NCI-H2029 treated with DMSO at 0.1 percent for 48 hours (cell line): ENCODE measurements at regions not wholly inside any gene's neighbourhood (a gene's known extent, or its start where the extent isn't known, plus 50 kb on each side); places are given as distances from the start of the nearest gene placed in this dataset.
"Not testable (repeated sequence)": the region's sequence is repeated elsewhere in the genome, so short reads cannot be mapped to it uniquely, and the experiment has no call there.

Source experiments
- DNase-seq: peaks from one replicate; lab custom pipeline; 2025; lab: John Stamatoyannopoulos, UW

DNA sequence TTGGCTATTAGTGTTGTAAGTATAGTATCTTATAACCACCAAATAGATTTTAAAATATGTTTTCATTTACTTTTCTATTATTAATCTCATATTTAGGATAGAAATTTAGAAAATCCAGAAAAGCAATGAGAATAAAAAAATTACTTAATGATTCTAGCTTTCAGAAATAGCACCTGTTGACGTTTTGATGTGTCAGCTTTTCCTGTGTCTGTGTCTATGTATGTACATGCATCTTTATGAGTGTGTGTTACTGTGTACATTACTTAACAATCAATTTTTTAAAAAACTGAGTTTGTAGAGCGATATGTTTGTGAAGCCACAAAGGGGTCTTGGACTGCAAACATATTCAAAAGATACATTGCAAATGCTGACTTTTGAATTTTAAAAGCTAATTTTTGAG, 526.9 kb downstream of the BCKDHB start:
- DNase-seq = no peak

DNA sequence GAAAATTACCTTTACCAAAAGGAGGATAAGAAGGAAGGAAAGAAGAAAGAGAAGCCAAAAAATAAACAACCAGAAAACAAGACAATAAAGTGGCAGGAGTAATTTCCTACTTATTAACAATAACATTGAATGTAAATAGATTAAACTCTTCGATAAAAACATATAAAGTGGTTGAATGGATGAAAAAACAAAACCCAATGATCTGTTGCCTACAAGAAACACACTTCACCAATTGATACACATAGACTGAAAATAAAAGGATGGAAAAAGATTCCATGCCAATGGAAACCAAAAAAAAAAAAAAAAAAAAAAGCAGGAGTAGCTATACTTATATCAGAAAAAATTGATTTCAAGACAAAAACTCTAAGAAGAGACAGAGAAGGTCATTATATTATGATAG, 518.9 kb downstream of the BCKDHB start:
- DNase-seq = no peak

DNA sequence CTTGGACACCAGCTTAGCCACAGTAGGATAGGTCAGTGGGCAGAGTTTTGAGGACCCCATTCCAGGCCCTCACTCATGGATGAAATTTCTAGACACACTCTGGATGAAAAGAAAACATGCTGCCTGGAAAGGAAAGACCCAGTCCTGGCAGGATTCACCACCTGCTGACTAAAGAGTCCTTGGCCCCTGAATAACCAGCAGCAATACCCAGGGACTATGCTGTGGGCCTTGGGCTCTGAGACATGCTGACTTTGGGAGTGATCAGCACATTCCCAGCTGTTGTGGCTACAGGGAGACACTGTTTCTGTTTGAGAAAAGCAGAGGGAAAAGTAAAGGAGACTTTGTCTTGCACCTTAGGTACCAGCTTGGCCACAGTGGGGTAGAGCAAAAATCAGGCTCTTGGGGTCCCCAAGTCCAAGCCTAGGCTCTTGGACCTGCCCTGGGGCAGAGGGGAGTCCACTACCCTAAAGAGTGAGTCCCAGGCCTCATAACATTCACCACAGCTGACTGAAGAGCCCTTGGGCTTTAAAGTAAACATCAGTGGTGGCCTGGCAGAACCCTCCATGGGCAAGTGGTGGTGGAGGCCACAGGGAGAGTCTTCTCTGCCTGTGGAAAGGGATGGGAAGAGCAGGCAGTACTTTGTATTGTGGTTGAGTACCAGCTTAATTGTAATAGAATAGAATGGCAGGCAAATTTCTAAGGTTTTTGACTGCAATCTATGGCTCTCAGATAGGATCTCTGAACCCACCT, 516.8 kb downstream of the BCKDHB start:
- DNase-seq = peak; percentile 97

DNA sequence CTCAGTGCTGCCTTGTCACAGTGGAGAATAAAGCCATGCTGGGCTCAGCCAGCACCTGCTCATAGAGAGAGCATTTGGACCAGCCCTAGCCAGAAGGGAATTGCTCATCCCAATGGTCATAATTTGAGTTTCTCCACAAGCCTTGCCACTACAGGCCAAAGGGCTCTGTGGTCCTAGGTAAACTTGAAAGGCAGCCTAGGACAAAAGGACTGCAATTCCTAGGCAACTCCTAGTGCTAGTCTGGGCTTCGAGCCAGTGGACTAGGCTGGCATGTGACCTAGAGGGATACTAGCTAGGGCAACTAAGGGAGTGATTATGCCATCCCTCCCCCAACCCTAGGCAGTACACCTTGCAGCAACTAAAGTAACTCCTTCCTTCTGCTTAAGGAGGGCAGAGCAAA, 516.2 kb downstream of the BCKDHB start:
- peak; percentile 99 for DNase-seq

DNA sequence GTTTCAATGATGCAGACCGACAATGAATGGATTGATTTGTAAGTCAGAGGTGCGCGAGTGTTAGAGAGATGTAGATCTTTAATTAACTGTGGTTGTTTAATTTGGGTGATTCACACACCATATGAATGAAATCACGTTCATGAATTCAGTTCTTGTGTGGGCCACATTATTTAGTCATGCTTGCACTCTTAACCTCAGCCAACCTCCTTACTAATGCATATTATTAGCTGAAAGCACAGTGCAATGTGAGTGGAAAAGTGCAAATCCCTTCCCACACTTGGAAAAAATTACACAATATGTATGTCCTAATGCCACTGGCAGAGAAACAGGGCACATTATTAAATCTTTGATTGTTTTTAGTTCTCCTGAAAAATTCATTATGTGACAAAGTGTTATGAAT, 512.5 kb downstream of the BCKDHB start:
- no peak for DNase-seq

DNA sequence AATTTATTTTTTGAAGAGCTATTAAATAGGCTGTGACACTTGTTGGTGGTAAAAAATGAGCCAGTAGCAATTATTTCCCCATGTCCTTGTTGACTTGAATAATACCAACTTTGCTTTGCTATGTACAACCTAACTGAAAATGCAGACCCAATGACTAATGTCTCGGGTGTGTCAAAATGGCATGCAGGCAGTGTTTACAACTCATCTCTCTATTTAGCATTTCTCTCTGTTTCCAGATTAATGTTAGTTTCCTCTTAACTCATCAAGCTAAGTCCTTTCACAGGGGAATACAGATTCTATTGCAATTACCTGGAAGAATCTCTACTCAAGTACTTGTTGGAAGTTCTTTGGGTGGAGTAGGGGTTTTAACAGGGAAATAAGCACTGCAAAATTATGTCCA, 504.4 kb downstream of the BCKDHB start:
- no peak for DNase-seq

DNA sequence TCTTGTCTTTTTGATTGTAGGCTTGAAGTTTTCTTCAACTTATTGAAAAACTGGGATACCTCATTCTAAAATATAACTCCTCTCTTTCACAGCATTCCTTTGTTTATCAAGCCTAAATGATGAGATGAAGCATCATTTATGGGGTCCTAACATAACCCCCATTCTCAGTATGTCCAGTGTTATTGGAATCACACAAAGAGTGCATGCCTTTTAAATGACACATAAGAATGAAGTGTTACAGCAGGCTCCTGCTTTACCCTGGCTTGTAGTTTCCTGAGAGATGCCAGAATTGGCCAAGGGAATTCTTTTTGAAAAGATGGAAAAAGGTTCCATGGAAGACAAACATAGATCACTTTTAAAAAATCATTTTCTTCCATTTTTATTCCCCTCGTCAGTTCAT, 502.4 kb downstream of the BCKDHB start:
- no peak for DNase-seq

DNA sequence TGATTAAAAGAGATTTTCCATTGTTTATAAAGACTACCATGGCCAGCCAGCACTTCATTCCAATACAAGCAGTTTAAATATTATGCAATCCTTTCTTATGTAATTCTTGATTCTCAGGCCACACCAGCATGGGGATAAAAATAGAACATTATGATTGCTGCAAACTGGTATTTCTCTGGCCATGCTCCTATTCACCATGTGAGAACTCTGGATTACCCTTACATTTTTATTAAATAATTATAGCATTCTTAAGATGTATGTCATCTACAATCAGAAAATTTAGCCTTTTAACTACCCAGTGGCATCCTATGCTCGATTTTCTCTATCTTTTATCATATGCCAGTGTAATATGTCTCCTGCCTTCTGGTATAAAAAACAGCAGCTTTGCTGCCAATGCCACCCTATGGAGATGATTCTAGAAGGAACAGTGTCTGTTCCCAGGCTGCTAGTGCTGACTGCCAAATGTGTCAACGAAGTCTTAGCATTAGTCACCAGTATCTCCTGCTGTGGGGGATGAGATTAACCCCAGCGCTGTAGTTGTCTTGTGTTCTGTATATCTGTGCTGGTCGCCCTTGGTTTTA, 501.4 kb downstream of the BCKDHB start:
- no peak for DNase-seq

DNA sequence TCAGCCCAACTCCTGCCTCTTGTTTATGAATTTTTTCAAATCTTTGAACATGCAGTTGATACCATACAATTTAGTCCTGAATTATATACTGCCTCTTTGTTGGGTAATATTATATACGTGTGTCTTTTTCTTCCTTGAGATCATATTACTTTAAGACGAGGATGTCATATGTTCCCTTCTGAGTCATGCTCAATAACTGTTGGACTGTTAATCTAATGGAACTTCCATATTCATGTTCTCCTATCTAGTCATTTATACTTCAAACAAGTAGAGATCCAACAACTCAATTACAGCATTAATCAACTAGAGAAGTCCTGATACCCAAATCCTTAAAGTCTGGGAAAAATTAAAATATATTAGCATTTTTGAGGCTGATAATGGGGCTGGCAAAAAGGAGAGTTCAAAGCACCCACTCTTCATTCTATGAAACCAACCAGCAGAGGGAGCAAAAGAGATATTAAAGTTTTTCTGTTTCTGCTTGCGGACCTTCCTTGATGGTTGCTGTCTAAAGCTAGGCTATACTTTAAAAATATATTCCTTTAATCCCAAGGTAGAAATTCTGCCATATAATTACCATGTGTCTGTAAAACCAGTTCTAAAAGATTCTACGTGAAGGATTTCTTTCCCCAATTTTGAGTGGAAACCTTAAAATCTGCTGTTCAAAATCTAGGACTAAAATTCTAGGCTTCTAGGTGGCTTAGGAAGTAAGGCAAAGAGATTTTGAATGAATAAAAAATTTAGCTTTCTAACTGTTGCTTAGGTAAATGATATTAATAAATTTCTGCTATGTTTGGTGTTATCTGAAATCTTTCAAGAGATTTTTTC, 498.9 kb downstream of the BCKDHB start:
- peak; percentile 43 for DNase-seq

DNA sequence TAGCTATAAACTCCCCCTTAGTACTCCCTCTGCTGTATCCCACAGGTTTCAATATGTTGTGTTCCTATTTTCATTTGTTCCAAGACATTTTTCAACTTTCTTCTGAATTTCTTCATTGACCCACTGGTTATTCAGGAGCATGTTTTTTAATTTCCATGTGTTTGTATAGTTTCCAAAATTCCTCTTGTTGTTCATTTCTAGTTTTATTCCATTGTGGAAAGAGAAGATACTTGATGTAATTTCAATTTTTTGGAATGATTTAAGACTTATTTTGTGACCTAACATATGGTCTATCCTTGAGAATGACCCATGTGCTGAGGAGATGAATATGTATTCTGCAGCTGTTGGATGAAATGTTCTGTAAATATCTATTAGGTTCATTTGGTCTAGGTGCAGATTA, 497.2 kb downstream of the BCKDHB start:
- DNase-seq = no peak

DNA sequence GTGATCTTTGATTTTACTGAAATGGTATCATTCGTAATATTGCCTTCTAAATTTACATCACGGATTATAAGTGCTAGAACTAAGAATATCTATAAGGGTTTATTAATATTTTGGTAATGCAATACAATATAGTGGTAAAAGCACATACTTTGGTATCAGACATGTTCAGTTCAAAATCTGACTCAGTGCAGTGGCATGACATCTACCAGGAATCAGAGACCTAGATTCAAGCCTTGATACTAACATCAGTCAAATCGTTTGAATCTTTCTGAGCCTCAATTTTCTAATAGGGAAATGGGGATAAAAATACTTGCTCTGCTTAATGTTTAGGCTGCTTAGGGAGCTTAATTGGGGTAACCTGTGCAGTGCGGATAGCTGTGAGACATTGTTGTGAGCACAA, 488.0 kb downstream of the BCKDHB start:
- DNase-seq = no peak

DNA sequence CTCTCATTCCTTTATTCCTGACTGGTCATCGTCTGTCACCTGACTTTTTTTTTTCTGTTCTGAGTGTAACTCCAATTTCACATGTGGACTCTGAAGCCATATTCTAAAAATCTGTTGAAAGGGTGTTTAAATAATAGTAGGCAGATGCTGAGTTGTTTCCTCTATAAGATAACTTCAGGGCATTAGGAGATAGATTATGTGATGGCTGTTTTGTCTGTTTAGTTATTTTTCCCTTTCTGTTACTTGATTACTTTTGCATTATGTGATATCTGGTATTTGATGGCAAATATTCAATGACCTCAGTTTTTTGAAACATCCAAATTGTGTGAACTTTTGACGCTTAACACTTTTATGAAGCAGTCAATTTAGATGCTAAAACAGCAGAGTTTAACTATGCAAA, 486.0 kb downstream of the BCKDHB start:
- no peak for DNase-seq

DNA sequence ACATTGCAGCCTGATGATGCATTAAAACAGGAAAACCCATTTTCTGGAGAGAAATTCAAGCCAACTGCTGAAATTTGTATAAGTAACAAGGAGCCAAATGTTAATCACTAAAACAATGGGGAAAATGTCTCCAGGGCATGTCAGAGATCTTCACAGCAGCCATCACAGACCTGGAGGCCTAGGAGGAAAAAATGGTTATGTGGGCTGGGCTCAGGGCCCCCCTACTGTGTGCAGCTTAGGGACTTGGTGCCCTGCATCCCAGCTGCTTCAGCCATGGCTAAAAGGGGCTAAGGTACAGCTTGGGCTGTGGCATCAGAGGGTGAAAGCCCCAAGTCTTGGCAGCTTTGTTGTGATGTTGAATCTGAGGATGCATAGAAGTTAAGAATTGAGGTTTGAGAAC, 479.8 kb downstream of the BCKDHB start:
- no peak for DNase-seq

DNA sequence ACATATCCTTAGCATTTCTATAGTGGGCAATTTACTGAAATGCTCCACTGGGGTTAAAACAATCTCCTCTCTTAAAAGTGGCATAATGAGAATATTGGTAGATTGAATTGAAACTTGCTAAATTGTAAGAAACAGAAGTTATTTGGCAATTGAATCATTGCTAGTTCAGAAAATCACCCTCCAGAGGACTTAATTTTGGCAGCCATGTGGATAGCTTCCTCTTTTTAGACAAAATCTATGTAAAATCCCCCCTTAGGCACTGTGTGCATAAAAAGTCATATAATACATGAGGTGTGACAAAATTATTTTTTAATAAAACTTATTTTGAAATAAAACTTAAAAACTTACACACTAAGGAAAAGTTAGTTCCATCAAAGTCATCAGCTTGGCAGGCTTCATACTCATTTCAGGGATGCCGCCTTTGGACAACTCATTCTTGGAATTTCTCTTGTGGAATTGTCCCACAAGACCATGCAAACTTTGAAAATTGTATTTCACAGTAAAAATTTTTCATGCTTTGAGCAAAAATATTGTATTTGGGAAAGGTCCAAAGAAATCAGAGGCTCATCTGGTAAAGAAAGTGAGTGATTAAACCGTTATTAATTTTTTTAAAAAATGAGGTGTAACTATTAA, 473.0 kb downstream of the BCKDHB start:
- DNase-seq = no peak

DNA sequence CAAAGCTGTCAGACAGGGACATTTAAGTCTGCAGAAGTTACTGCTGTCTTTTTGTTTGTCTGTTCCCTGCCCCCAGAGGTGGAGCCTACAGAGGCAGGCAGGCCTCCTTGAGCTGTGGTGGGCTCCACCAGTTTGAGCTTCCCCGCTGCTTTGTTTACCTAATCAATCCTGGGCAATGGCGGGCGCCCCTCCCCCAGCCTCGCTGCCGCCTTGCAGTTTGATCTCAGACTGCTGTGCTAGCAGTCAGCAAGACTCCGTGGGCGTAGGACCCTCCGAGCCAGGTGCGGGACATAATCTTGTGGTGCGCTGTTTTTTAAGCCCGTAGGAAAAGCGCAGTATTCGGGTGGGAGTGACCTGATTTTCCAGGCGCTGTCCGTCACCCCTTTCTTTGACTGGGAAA, 466.8 kb downstream of the BCKDHB start:
- DNase-seq = not testable (repeated sequence)

DNA sequence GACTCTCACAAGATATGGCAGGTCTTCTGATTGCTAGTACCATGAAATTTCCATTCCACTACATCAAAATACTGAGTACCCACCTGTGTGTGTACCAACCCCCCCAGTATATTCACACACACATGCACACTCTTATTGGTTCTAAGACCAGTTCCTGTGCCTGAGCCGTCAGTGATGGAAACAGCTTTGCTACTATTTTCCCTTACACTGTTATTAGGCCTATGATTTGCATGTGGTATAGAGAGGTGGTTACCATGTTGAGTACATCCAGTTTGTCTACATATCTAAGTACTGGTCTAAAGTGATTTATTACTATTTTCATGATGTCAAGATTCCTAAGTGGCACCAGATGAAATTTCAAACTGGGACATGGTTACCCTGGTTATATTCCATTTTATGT, 459.9 kb downstream of the BCKDHB start:
- no peak for DNase-seq

DNA sequence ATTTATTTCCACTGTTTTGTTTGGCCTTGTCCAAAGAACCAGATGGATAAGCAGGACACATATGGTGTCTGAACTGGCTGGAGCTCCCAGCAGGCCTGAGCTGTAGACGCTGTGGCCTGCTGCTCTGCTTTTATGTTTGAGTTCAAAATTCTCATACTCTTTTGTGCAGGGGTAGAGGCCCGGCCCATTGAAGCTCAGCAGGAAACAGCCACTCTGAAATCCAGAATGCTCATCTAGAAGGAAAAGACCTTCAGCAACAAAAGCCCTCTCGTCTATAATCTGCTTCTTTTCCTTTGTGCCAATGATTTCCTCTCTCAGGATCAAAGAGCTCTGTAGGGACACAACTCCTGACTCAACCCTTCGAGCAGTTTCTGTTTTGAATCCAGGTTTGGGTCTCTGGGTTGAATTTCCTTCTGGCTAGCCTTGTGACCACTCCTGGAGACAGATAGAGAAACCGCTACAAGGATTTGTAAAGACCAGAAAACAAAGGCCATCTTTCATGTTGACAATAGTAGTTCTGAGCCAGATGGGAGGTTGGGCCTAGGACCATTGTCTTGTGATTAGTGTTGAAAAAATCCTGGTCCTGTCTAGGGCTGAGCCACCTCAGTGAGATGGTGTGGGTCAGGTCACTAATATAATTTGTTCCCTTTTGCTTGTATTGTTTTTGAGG, 446.7 kb downstream of the BCKDHB start:
- no peak for DNase-seq

DNA sequence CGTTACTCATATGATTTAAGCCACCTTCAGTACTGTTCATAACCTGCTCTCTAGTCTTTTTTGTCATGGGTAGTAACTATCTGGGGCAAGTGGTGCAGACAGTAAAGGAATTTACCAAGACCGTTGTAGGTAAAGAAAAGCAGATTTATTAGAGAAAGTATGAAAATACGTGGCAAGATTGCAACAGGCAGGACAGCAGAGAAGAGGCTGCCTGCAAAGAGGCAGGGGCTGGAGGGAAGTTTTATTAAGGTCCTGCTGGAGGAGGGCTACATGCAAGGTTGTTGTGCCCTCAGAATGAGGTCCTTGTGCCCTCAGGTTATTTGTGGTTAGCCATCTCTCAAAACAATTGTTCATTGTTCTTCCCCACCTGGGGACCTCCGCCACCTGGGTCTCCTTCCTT, 444.3 kb downstream of the BCKDHB start:
- no peak for DNase-seq

DNA sequence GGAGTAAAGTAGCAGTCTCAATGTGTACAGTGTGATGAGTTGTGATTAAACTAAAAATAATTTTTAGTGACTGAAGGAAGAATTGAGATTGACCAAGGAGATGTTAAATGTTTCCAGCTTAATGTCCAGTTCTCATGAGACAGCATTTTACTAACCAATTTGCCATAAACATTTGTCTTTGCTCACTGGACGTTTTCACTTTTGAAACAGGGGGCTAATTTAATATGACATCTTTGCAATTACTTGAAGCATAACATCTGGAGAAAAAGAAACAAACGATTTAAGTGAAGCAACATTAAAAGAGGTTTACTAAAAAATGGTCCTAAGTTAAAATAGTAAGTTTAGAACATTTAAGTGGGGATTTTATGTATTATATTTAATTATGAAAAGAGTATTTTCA, 443.8 kb downstream of the BCKDHB start:
- no peak for DNase-seq

DNA sequence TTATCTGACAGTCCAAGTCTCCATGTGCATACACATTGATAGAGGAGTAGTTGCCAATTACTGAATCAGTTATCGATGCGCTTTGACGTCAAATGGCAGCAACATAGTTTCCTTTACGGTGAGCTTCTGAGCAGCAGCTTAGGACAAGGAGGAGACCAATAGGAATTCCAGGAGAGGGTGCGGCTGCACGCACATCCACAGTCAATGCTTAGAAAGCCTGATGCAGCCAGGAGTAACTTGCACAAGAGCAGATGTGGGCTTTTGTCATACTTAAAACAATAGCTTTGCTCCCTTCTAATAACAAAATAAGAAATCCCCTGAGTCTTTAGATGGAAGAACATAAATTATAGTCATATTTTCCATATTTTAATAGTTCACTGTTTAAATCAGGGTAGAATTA, 442.1 kb downstream of the BCKDHB start:
- no peak for DNase-seq

DNA sequence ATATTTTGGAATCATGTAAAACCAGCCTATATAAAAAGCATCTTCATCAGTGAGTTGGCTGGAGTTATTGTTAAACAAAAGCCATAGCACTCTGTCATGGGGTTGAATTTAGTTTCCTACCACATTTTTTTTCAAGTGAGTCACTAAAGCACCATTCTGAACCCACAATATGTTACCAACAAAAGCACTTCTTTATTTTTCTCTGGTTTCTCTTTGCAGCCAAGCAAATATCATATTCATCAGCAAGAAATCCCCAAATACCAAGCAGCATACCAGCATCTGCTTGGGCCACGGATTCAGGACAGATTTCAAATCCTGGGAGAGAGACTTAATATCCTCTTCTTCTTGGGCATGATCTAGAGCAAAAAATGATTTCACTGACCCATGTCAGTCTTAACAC, 441.4 kb downstream of the BCKDHB start:
- DNase-seq = no peak
